GM23338 (cell line): ENCODE measurements at regions not wholly inside any gene's neighbourhood (a gene's known extent, or its start where the extent isn't known, plus 50 kb on each side); places are given as distances from the start of the nearest gene placed in this dataset.

Experiments
- ATAC-seq: fragments of 200-7000 bp; cut with Tn5 transposase; 3 replicates; pipeline ENCODE4 v1.9.1; 2020
- DNase-seq: peaks from one replicate; pipeline ENCODE4 v3.0.0-alpha.2; 2015; ENCODE audit warnings: low spot score
- H2AFZ ChIP-seq: fragments of 200-600 bp; sonication (generic); 2 replicates; pipeline ENCODE4 v1.8.0; 2016; ENCODE audit warnings: antibody characterized with exemption, mild to moderate bottlenecking, moderate library complexity
- H3F3A ChIP-seq: fragments of 200-600 bp; sonication (generic); replicated peaks from 2 replicates; pipeline ENCODE4 v1.8.0; 2017; ENCODE audit warnings: antibody characterized with exemption, mixed run types, low read depth
- H3K27ac ChIP-seq: fragments of 200-600 bp; sonication (generic); 2 replicates; pipeline ENCODE4 v1.6.1; 2016; ENCODE audit warnings: low read depth
- H3K27me3 ChIP-seq: fragments of 200-600 bp; sonication (generic); 2 replicates; pipeline ENCODE4 v1.8.0; 2016; ENCODE audit warnings: mild to moderate bottlenecking, mixed run types, moderate library complexity; ENCODE audit not compliant: insufficient read depth
- H3K36me3 ChIP-seq: fragments of 200-600 bp; sonication (generic); 2 replicates; pipeline ENCODE4 v1.8.0; 2016; ENCODE audit warnings: mild to moderate bottlenecking; ENCODE audit not compliant: insufficient read depth
- H3K4me1 ChIP-seq: fragments of 200-600 bp; sonication (generic); 2 replicates; pipeline ENCODE4 v1.8.0; 2016; ENCODE audit warnings: mild to moderate bottlenecking, moderate library complexity; ENCODE audit not compliant: insufficient read depth
- H3K4me2 ChIP-seq: fragments of 200-600 bp; sonication (generic); 2 replicates; pipeline ENCODE4 v1.7.1; 2017; ENCODE audit warnings: mixed run types
- H3K4me3 ChIP-seq: fragments of 200-600 bp; sonication (generic); 2 replicates; pipeline ENCODE4 v1.6.1; 2016; ENCODE audit warnings: mixed run types
- H3K79me2 ChIP-seq: fragments of 200-600 bp; sonication (generic); replicated peaks from 2 replicates; pipeline ENCODE4 v1.8.0; 2017; ENCODE audit warnings: mild to moderate bottlenecking; ENCODE audit not compliant: insufficient read depth
- H3K9me2 ChIP-seq: fragments of 200-600 bp; sonication (generic); 2 replicates; pipeline ENCODE4 v1.8.0; 2017; ENCODE audit not compliant: insufficient read depth
- H4K20me1 ChIP-seq: fragments of 200-600 bp; sonication (generic); replicated peaks from 2 replicates; pipeline ENCODE4 v1.8.0; 2017; ENCODE audit warnings: mild to moderate bottlenecking; ENCODE audit not compliant: insufficient read depth
- H3K27ac Mint-ChIP-seq: 2 replicates; pipeline ENCODE4 v1.8.0; 2020; ENCODE audit warnings: inconsistent platforms, mild to moderate bottlenecking, moderate library complexity, mixed read lengths
- H3K27me3 Mint-ChIP-seq: 3 replicates; pipeline ENCODE4 v1.8.0; 2022; ENCODE audit warnings: low read depth, mild to moderate bottlenecking, moderate library complexity, mixed read lengths, inconsistent platforms; ENCODE audit not compliant: insufficient read depth, poor library complexity
- H3K36me3 Mint-ChIP-seq: 3 replicates; pipeline ENCODE4 v1.8.0; 2021; ENCODE audit warnings: low read depth, mild to moderate bottlenecking, inconsistent platforms, moderate library complexity, mixed read lengths
- H3K4me1 Mint-ChIP-seq: 3 replicates; pipeline ENCODE4 v1.8.0; 2020; ENCODE audit warnings: mild to moderate bottlenecking, inconsistent platforms, mixed read lengths
- H3K4me3 Mint-ChIP-seq: 3 replicates; pipeline ENCODE4 v1.8.0; 2021; ENCODE audit warnings: moderate library complexity, mild to moderate bottlenecking, inconsistent platforms, mixed read lengths
- H3K9me3 Mint-ChIP-seq: 3 replicates; pipeline ENCODE4 v1.8.0; 2020; ENCODE audit warnings: moderate library complexity, mild to moderate bottlenecking, inconsistent platforms, mixed read lengths
- CREB1 ChIP-seq: fragments of 250-450 bp; sonication (Bioruptor Pico); IDR thresholded peaks from 2 replicates; pipeline ENCODE4 v1.5.0; 2020; ENCODE audit warnings: low read depth, mild to moderate bottlenecking, moderate library complexity
- CTCF ChIP-seq, 2 experiments: fragments of 200-600 bp in 1 of 2; sonication (generic) in 1 of 2; conservative IDR thresholded peaks; 2 replicates each; pipeline versions ENCODE4 v1.5.1 to v1.6.1; 2016 to 2017; ENCODE audit warnings: antibody characterized with exemption in 2 of 2, low read depth in 2 of 2, mild to moderate bottlenecking in 2 of 2, moderate library complexity in 1 of 2
- EZH2 ChIP-seq: fragments of 200-600 bp; sonication (generic); IDR thresholded peaks from one replicate; pipeline ENCODE4 v1.8.0; 2017; ENCODE audit warnings: antibody characterized with exemption, mild to moderate bottlenecking, low read depth; ENCODE audit not compliant: unreplicated experiment
- EZH2phosphoT487 ChIP-seq: fragments of 200-600 bp; sonication (generic); IDR thresholded peaks from one replicate; pipeline ENCODE4 v1.8.1; 2018; ENCODE audit warnings: antibody characterized with exemption; ENCODE audit not compliant: unreplicated experiment
- JUNB ChIP-seq: IDR thresholded peaks from one replicate; pipeline ENCODE4 v1.6.1; 2016; ENCODE audit warnings: antibody characterized with exemption; ENCODE audit not compliant: unreplicated experiment
- NANOG ChIP-seq: IDR thresholded peaks from 2 replicates; pipeline ENCODE4 v1.6.1; 2016; ENCODE audit warnings: antibody characterized with exemption, borderline replicate concordance
- POLR2AphosphoS5 ChIP-seq: IDR thresholded peaks from 2 replicates; pipeline ENCODE4 v1.6.1; 2016; ENCODE audit warnings: antibody characterized with exemption, low read depth
- STAT1 ChIP-seq: IDR thresholded peaks from one replicate; pipeline ENCODE4 v1.6.1; 2016; ENCODE audit warnings: antibody characterized with exemption; ENCODE audit not compliant: unreplicated experiment
- ZNF114 ChIP-seq: fragments of 250-450 bp; sonication (Bioruptor Pico); IDR thresholded peaks from 2 replicates; pipeline ENCODE4 v1.5.0; 2020; ENCODE audit warnings: mild to moderate bottlenecking, moderate library complexity
- TF ChIP-seq, protein P1 (sequence below): IDR thresholded peaks from one replicate; pipeline ENCODE4 v1.6.1; 2018; ENCODE audit warnings: antibody characterized with exemption; ENCODE audit not compliant: unreplicated experiment

DNA sequence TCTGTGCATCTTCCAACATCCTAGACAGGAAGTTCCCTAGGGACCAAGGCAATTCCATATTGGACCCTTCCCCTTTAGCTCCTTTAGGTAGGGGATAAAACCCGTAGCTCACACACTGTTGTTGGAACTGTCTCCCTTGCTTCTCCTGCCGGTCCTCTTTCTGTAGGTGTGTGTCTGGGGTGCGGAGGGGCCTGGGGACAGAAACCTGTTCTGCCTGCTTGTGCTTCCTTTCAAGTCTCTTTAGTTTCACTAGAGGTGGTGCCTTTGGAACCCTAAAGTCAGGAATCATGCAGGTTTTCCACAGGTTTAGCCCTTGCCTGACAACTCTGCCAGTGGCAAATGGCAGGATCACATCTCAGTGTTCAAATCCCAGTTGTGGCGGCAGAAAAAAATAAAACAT, 74.6 kb upstream of the PTGFRN start (continued):
- TF ChIP-seq NANOG: no peak
- TF ChIP-seq, protein P1, sequence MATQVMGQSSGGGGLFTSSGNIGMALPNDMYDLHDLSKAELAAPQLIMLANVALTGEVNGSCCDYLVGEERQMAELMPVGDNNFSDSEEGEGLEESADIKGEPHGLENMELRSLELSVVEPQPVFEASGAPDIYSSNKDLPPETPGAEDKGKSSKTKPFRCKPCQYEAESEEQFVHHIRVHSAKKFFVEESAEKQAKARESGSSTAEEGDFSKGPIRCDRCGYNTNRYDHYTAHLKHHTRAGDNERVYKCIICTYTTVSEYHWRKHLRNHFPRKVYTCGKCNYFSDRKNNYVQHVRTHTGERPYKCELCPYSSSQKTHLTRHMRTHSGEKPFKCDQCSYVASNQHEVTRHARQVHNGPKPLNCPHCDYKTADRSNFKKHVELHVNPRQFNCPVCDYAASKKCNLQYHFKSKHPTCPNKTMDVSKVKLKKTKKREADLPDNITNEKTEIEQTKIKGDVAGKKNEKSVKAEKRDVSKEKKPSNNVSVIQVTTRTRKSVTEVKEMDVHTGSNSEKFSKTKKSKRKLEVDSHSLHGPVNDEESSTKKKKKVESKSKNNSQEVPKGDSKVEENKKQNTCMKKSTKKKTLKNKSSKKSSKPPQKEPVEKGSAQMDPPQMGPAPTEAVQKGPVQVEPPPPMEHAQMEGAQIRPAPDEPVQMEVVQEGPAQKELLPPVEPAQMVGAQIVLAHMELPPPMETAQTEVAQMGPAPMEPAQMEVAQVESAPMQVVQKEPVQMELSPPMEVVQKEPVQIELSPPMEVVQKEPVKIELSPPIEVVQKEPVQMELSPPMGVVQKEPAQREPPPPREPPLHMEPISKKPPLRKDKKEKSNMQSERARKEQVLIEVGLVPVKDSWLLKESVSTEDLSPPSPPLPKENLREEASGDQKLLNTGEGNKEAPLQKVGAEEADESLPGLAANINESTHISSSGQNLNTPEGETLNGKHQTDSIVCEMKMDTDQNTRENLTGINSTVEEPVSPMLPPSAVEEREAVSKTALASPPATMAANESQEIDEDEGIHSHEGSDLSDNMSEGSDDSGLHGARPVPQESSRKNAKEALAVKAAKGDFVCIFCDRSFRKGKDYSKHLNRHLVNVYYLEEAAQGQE: no peak

DNA sequence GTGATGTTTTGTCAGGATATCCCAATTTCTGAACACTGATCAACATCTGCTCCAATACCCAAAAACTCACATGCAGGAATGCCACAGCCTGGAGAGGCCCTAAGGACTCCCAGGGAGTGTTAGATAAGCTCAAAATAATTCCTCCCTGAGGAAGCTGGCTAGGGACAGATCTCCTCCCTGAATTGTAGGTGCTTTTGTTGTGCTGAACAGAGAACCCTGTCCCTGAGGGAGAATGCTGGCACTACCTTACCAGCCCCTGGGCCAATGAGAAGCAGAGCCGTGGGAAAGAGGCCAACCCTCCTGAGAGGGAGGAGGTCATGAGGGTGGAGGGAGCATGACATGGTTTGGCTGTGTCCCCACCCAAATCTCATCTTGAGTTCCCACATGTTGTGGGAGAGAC, 73.6 kb upstream of the PTGFRN start:
- no peak for TF ChIP-seq JUNB
- Mint-ChIP-seq H3K27me3 (peaks cover 6% of the 10 kb centered on the region), H3K27ac (no peak overlapping the region), H3K9me3 (peaks cover 27% of the 10 kb centered on the region), H3K4me1 (peaks cover 41% of the 10 kb centered on the region), H3K4me3 (no peak overlapping the region), H3K36me3 (peaks cover 21% of the 10 kb centered on the region)
- Histone ChIP-seq H3K27ac (no peak overlapping the region), H3K27me3 (no peaks in the 10 kb centered on the region), H3K36me3 (no peaks in the 10 kb centered on the region), H3K4me3 (no peak overlapping the region), H3K4me1 (peaks cover 30% of the 10 kb centered on the region), H2AFZ (peak overlapping the region; percentile 78), H3F3A (no peaks in the 10 kb centered on the region), H3K4me2 (no peak overlapping the region), H4K20me1 (no peaks in the 10 kb centered on the region), H3K9me2 (0 out of 2 replicates have a peak, but pooled peaks cover 9% of the 10 kb centered on the region), H3K79me2 (no peaks in the 10 kb centered on the region)
- DNase-seq (no peak), ATAC-seq (peak; percentile 60)

DNA sequence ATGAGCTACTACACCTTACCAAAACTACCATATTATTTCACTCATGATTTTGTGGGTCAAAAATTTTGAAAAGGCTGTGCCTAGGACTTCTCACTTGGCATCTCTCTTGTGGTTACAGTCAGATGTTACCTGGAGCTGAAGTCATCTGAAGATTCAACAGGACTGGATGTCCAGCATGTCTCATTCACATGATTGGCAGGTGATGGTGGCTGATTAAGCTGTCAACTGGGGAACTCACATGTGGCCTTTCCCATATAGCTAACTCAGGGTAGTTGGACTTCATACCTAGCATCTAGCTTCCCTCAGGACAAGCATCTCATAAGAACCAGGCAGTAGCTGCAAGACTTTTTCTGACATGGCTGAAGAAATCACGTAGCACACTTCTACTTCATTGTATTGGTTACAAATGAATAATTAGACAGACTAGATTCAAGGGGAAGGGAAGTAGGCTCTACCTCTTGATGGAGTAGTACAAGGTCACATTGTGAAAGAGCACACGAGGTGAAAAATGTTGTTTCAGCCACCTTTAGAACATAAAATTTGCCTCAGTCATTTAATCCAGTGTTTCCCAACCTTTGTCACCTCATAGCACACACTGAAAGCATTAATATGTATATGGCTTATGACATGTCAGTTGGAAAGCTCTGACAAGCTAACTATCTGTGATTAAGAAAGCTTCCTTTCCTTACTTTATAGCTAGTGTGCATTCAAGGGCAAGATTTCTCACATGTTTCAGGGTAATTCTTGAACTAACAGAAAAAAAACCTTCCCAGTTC, 68.0 kb upstream of the PTGFRN start:
- H3F3A ChIP-seq: no peaks in the 10 kb centered on the region
- no peak overlapping the region for H3K4me3 Mint-ChIP-seq
- peaks cover 1% of the 10 kb centered on the region for H3K27me3 Mint-ChIP-seq
- H4K20me1 ChIP-seq: no peaks in the 10 kb centered on the region
- no peak overlapping the region for H3K4me3 ChIP-seq
- peaks cover 26% of the 10 kb centered on the region for H3K9me3 Mint-ChIP-seq
- H3K27ac ChIP-seq: no peak overlapping the region
- H3K27ac Mint-ChIP-seq: no peak overlapping the region
- peaks cover 15% of the 10 kb centered on the region for H3K36me3 Mint-ChIP-seq
- no peak for DNase-seq
- H3K36me3 ChIP-seq: 0 out of 2 replicates have a peak, but pooled peaks cover 4% of the 10 kb centered on the region
- no peak overlapping the region for H2AFZ ChIP-seq
- H3K4me1 Mint-ChIP-seq: no peaks in the 10 kb centered on the region
- H3K9me2 ChIP-seq: 0 out of 2 replicates have a peak, but pooled peaks cover 5% of the 10 kb centered on the region
- no peak for ATAC-seq
- H3K27me3 ChIP-seq: no peaks in the 10 kb centered on the region
- no peaks in the 10 kb centered on the region for H3K4me1 ChIP-seq
- no peak overlapping the region for H3K4me2 ChIP-seq
- no peaks in the 10 kb centered on the region for H3K79me2 ChIP-seq
- TF ChIP-seq CTCF (conservative IDR thresholded peaks at IDR 0.05; ENCODE audit: low read depth in 2 of 2): no peak
- no peak for TF ChIP-seq ZNF114 (CRISPR knock-in tag)
- TF ChIP-seq STAT1: no peak
- no peak for TF ChIP-seq EZH2phosphoT487
- TF ChIP-seq EZH2: no peak
- no peak for TF ChIP-seq POLR2AphosphoS5
- no peak for TF ChIP-seq CREB1
- no peak for TF ChIP-seq NANOG
- TF ChIP-seq JUNB: no peak
- TF ChIP-seq, protein P1: no peak
